Upper lobe of left lung (tissue), 4 donors: ENCODE measurements at regions not wholly inside any gene's neighbourhood (a gene's known extent, or its start where the extent isn't known, plus 50 kb on each side); places are given as distances from the start of the nearest gene placed in this dataset.

ENCODE experiments used
- EP300 ChIP-seq, 4 donors: sonication (generic); formaldehyde crosslinking; IDR thresholded peaks; one replicate each; pipeline ENCODE4 v1.5.1; 2017; ENCODE audit warnings: antibody characterized with exemption in 4 of 4, control low read depth in 2 of 4
- POLR2A ChIP-seq, 4 donors: fragments of 450-650 bp; IDR thresholded peaks; one replicate each; pipeline ENCODE4 v1.5.1; 2016 to 2017; ENCODE audit warnings: antibody characterized with exemption in 4 of 4, mild to moderate bottlenecking in 2 of 4
- TF ChIP-seq, protein P1 (sequence below), 6 experiments: fragments of 450-650 bp in 4 of 6; fragments of 200-600 bp in 2 of 6; sonication (generic) in 2 of 6; IDR thresholded peaks; one replicate each; pipeline ENCODE4 v1.5.1; 2016 to 2019; ENCODE audit warnings: antibody characterized with exemption in 6 of 6

GRCh38 chr3:18795078-18795477 lies 353.2 kb upstream of the KCNH8 start:
- TF ChIP-seq, protein P1, sequence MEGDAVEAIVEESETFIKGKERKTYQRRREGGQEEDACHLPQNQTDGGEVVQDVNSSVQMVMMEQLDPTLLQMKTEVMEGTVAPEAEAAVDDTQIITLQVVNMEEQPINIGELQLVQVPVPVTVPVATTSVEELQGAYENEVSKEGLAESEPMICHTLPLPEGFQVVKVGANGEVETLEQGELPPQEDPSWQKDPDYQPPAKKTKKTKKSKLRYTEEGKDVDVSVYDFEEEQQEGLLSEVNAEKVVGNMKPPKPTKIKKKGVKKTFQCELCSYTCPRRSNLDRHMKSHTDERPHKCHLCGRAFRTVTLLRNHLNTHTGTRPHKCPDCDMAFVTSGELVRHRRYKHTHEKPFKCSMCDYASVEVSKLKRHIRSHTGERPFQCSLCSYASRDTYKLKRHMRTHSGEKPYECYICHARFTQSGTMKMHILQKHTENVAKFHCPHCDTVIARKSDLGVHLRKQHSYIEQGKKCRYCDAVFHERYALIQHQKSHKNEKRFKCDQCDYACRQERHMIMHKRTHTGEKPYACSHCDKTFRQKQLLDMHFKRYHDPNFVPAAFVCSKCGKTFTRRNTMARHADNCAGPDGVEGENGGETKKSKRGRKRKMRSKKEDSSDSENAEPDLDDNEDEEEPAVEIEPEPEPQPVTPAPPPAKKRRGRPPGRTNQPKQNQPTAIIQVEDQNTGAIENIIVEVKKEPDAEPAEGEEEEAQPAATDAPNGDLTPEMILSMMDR (IDR thresholded peaks at IDR 0.05) = no peak
- no peak for TF ChIP-seq EP300 (IDR thresholded peaks at IDR 0.05)
- TF ChIP-seq POLR2A (IDR thresholded peaks at IDR 0.05) = no peak
